DND-41 (cell line): ENCODE measurements at regions not wholly inside any gene's neighbourhood (a gene's known extent, or its start where the extent isn't known, plus 50 kb on each side); places are given as distances from the start of the nearest gene placed in this dataset.

ENCODE experiments used
- CTCF ChIP-seq: IDR thresholded peaks from 2 replicates; pipeline ENCODE4 v1.5.1; 2012; ENCODE audit warnings: borderline replicate concordance, low read length, moderate library complexity, mild to moderate bottlenecking; ENCODE audit not compliant: poor library complexity, severe bottlenecking; ENCODE audit errors: extremely low read depth
- EZH2 ChIP-seq: IDR thresholded peaks from 3 replicates; pipeline ENCODE4 v1.6.1; 2012; ENCODE audit warnings: borderline replicate concordance, low read depth, mild to moderate bottlenecking, moderate library complexity, low read length, inconsistent platforms; ENCODE audit not compliant: severe bottlenecking

- no peak for TF ChIP-seq CTCF
- no peak for TF ChIP-seq EZH2
Observed at GRCh38 chr12:124096109-124096508, 123.1 kb downstream of the ZNF664 start.
